GM19372 (cell line): ENCODE measurements at regions not wholly inside any gene's neighbourhood (a gene's known extent, or its start where the extent isn't known, plus 50 kb on each side); places are given as distances from the start of the nearest gene placed in this dataset.
"Not testable (repeated sequence)": the region's sequence is repeated elsewhere in the genome, so short reads cannot be mapped to it uniquely, and the experiment has no call there.

Source experiments
- ATAC-seq: cut with Tn5 transposase; IDR thresholded peaks from one replicate; pipeline ENCODE4 v1.9.1; 2021; ENCODE audit warnings: mild to moderate bottlenecking, low read depth, moderate library complexity; ENCODE audit not compliant: unreplicated experiment

- ATAC-seq = not testable (repeated sequence)
Observed at GRCh38 chr6:25207453-25208155, 71.6 kb upstream of the CARMIL1 start.

GRCh38 chr6:25215881-25216280 lies 63.3 kb upstream of the CARMIL1 start:
- ATAC-seq = no peak

GRCh38 chr6:25217302-25217701 lies 61.9 kb upstream of the CARMIL1 start:
- ATAC-seq = no peak

GRCh38 chr6:25217829-25218228 lies 61.3 kb upstream of the CARMIL1 start:
- ATAC-seq = no peak

GRCh38 chr6:25218346-25218745 lies 60.8 kb upstream of the CARMIL1 start:
- ATAC-seq = no peak

- ATAC-seq = no peak
Observed at GRCh38 chr6:25219216-25219916, 59.8 kb upstream of the CARMIL1 start.

- no peak for ATAC-seq
Observed at GRCh38 chr6:25219917-25220278, 59.3 kb upstream of the CARMIL1 start.

GRCh38 chr6:25220857-25221256 lies 58.3 kb upstream of the CARMIL1 start:
- no peak for ATAC-seq

- ATAC-seq = no peak
Observed at GRCh38 chr6:25222006-25222678, 57.0 kb upstream of the CARMIL1 start.

- ATAC-seq = no peak
Observed at GRCh38 chr6:25223490-25223991, 55.6 kb upstream of the CARMIL1 start.

GRCh38 chr6:25224242-25224641 lies 54.9 kb upstream of the CARMIL1 start:
- no peak for ATAC-seq

- ATAC-seq = no peak
Observed at GRCh38 chr6:25227854-25228253, 51.3 kb upstream of the CARMIL1 start.
